ENCODE measurements at regions not wholly inside any gene's neighbourhood (a gene's known extent, or its start where the extent isn't known, plus 50 kb on each side); places are given as distances from the start of the nearest gene placed in this dataset.

GRCh38 chr18:73952296-73952946 lies 195.2 kb downstream of the FBXO15 start:
- no peak overlapping the region for H3K4me2 ChIP-seq (ENCODE audit: low read length)
- H4K20me1 ChIP-seq (ENCODE audit: insufficient read depth): no peaks in the 10 kb centered on the region
- no peaks in the 10 kb centered on the region for H3K9me2 ChIP-seq (ENCODE audit: insufficient read depth)
- H3K9ac ChIP-seq (ENCODE audit: low read length): no peak overlapping the region
- H3K36me3 ChIP-seq (ENCODE audit: control insufficient read depth in 1 of 2, insufficient read depth in 2 of 2, low read length in 2 of 2): no peaks in the 10 kb centered on the region
- H3K9me3 ChIP-seq (ENCODE audit: control insufficient read depth in 1 of 2, insufficient read depth in 1 of 2, low read depth in 1 of 2, low read length in 2 of 2): peaks cover 0 to 4% of the 10 kb centered on the region in 2 experiments; a peak in 1 of 4 replicates
- RAD21 ChIA-PET (ENCODE audit: low non-redundant PET in 1 of 2, low total read pairs in 2 of 2, uncharacterized antibody in 2 of 2, unreplicated experiment in 2 of 2): no interaction called here
- no peaks in the 10 kb centered on the region for H3K4me1 ChIP-seq (ENCODE audit: control insufficient read depth in 1 of 2, insufficient read depth in 2 of 2, low read length in 2 of 2)
- DNase-seq (ENCODE audit: low read depth, low spot score): no peak
- no peaks in the 10 kb centered on the region for H3K79me2 ChIP-seq (ENCODE audit: insufficient read depth, low read length)
- no peak for ATAC-seq
- CTCF ChIA-PET: no interaction called here
- H2AFZ ChIP-seq (ENCODE audit: low read depth, low read length, poor library complexity, severe bottlenecking): no peak overlapping the region
- no peaks in the 10 kb centered on the region for H3K27me3 ChIP-seq (ENCODE audit: insufficient read depth, low read length)
- POLR2A ChIA-PET: no interaction called here
- intact Hi-C loops (cut with micrococcal nuclease): no loop called here
- no peak overlapping the region for H3K27ac ChIP-seq (ENCODE audit: low read depth, low read length)
- BruUV-seq (replicated peaks): no TSS peak
- no peak overlapping the region for H3K4me3 ChIP-seq (replicated peaks in 1 of 2; ENCODE audit: low read depth in 1 of 2, low read length in 2 of 2)
- no peak for TF ChIP-seq ATF3 (IDR thresholded peaks at IDR 0.05)
- no peak for TF ChIP-seq SRF (IDR thresholded peaks at IDR 0.05; ENCODE audit: low read depth)
- TF ChIP-seq ZNF274 (IDR thresholded peaks at IDR 0.05; ENCODE audit: low read depth, low read length): no peak
- no peak for TF ChIP-seq POLR2AphosphoS5 (IDR thresholded peaks at IDR 0.05; ENCODE audit: low read depth, low read length)
- no peak for TF ChIP-seq ZFX (IDR thresholded peaks at IDR 0.05)
- TF ChIP-seq TCF7L2 (IDR thresholded peaks at IDR 0.05; ENCODE audit: borderline replicate concordance, extremely low read depth, insufficient read depth, insufficient read length): no peak
- TF ChIP-seq CTCF (IDR thresholded peaks at IDR 0.05 in 2 of 3, conservative IDR thresholded peaks at IDR 0.05 in 1 of 3; ENCODE audit: borderline replicate concordance in 1 of 3, insufficient read depth in 1 of 3, low read depth in 2 of 3, low read length in 2 of 3): no peak
- no peak for TF ChIP-seq SIN3A (IDR thresholded peaks at IDR 0.05; ENCODE audit: low read depth)
- TF ChIP-seq, protein P1, sequence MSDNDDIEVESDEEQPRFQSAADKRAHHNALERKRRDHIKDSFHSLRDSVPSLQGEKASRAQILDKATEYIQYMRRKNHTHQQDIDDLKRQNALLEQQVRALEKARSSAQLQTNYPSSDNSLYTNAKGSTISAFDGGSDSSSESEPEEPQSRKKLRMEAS (IDR thresholded peaks at IDR 0.05): no peak
- TF ChIP-seq ELF1 (IDR thresholded peaks at IDR 0.05; ENCODE audit: borderline replicate concordance, low read depth): no peak
- no peak for TF ChIP-seq POLR2A (IDR thresholded peaks at IDR 0.05; ENCODE audit: borderline replicate concordance, extremely low read depth, insufficient read depth, insufficient read length)
- TF ChIP-seq, protein P2, sequence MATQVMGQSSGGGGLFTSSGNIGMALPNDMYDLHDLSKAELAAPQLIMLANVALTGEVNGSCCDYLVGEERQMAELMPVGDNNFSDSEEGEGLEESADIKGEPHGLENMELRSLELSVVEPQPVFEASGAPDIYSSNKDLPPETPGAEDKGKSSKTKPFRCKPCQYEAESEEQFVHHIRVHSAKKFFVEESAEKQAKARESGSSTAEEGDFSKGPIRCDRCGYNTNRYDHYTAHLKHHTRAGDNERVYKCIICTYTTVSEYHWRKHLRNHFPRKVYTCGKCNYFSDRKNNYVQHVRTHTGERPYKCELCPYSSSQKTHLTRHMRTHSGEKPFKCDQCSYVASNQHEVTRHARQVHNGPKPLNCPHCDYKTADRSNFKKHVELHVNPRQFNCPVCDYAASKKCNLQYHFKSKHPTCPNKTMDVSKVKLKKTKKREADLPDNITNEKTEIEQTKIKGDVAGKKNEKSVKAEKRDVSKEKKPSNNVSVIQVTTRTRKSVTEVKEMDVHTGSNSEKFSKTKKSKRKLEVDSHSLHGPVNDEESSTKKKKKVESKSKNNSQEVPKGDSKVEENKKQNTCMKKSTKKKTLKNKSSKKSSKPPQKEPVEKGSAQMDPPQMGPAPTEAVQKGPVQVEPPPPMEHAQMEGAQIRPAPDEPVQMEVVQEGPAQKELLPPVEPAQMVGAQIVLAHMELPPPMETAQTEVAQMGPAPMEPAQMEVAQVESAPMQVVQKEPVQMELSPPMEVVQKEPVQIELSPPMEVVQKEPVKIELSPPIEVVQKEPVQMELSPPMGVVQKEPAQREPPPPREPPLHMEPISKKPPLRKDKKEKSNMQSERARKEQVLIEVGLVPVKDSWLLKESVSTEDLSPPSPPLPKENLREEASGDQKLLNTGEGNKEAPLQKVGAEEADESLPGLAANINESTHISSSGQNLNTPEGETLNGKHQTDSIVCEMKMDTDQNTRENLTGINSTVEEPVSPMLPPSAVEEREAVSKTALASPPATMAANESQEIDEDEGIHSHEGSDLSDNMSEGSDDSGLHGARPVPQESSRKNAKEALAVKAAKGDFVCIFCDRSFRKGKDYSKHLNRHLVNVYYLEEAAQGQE (IDR thresholded peaks at IDR 0.05; ENCODE audit: low read depth): no peak
- TF ChIP-seq EGR1 (IDR thresholded peaks at IDR 0.05; ENCODE audit: low read depth): no peak
- no peak for TF ChIP-seq ZBTB33 (IDR thresholded peaks at IDR 0.05; ENCODE audit: extremely low read depth, insufficient replicate concordance, low read length)
